ENCODE measurements at regions not wholly inside any gene's neighbourhood (a gene's known extent, or its start where the extent isn't known, plus 50 kb on each side); places are given as distances from the start of the nearest gene placed in this dataset.

DNA sequence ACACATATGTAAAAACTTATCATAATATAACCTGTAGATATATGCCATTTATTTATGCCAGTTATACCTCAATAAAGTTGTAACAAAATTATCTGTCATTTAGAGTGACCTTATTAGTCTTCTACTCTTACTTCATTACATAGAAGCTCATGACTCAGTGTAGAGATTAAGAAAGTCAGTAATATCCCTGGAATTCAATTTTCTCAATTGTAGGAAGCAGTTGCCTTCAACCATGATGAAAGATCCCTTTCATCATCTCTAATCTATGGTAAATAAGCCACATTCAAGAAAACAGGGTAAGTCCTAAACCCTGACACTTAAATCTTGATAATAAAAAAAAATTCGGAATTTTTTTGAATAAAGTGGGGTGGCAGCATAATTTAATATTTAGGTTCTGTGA is 216.5 kb upstream of the PEX5L start:
- no peak for TF ChIP-seq POLR2AphosphoS5 (IDR thresholded peaks at IDR 0.05)
- TF ChIP-seq, protein P1, sequence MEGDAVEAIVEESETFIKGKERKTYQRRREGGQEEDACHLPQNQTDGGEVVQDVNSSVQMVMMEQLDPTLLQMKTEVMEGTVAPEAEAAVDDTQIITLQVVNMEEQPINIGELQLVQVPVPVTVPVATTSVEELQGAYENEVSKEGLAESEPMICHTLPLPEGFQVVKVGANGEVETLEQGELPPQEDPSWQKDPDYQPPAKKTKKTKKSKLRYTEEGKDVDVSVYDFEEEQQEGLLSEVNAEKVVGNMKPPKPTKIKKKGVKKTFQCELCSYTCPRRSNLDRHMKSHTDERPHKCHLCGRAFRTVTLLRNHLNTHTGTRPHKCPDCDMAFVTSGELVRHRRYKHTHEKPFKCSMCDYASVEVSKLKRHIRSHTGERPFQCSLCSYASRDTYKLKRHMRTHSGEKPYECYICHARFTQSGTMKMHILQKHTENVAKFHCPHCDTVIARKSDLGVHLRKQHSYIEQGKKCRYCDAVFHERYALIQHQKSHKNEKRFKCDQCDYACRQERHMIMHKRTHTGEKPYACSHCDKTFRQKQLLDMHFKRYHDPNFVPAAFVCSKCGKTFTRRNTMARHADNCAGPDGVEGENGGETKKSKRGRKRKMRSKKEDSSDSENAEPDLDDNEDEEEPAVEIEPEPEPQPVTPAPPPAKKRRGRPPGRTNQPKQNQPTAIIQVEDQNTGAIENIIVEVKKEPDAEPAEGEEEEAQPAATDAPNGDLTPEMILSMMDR (IDR thresholded peaks at IDR 0.05), result no peak

Measured in suprapubic skin (tissue), 3 donors.